Endodermal cell (in vitro differentiated cells): ENCODE measurements at regions not wholly inside any gene's neighbourhood (a gene's known extent, or its start where the extent isn't known, plus 50 kb on each side); places are given as distances from the start of the nearest gene placed in this dataset.
A peak's percentile ranks its signal among the peaks of the same experiment; 100 is the strongest.

Source experiments
- DNase-seq: peaks from one replicate; pipeline ENCODE4 v3.0.0-alpha.2; 2017
- H3K27ac ChIP-seq: 2 replicates; pipeline ENCODE4 v1.5.1; 2013; ENCODE audit warnings: mild to moderate bottlenecking, low read depth, low read length, moderate library complexity
- H3K27me3 ChIP-seq: 2 replicates; pipeline ENCODE4 v1.6.1; 2013; ENCODE audit warnings: mild to moderate bottlenecking, low read length, moderate library complexity; ENCODE audit not compliant: insufficient read depth, control insufficient read depth, poor library complexity, severe bottlenecking
- H3K36me3 ChIP-seq: 2 replicates; pipeline ENCODE4 v1.7.0; 2013; ENCODE audit warnings: mild to moderate bottlenecking, low read length, moderate library complexity; ENCODE audit not compliant: control insufficient read depth, insufficient read depth
- H3K4me1 ChIP-seq: one replicate; pipeline ENCODE4 v1.7.0; 2013; ENCODE audit warnings: low read length; ENCODE audit not compliant: control insufficient read depth, insufficient read depth
- H3K4me3 ChIP-seq: 2 replicates; pipeline ENCODE4 v1.5.1; 2013; ENCODE audit warnings: mild to moderate bottlenecking, low read length, moderate library complexity
- H3K9ac ChIP-seq: 2 replicates; pipeline ENCODE4 v1.6.1; 2013; ENCODE audit warnings: mild to moderate bottlenecking, low read length, moderate library complexity; ENCODE audit not compliant: poor library complexity, severe bottlenecking; ENCODE audit errors: extremely low read depth
- H3K9me3 ChIP-seq: 2 replicates; pipeline ENCODE4 v1.6.1; 2013; ENCODE audit warnings: mild to moderate bottlenecking, low read length, moderate library complexity; ENCODE audit not compliant: control insufficient read depth
- H3K27ac Mint-ChIP-seq: 2 replicates; pipeline ENCODE4 v1.8.0; 2020; ENCODE audit warnings: mixed read lengths
- H3K27me3 Mint-ChIP-seq: 2 replicates; pipeline ENCODE4 v1.8.0; 2021; ENCODE audit warnings: mild to moderate bottlenecking, mixed read lengths; ENCODE audit not compliant: insufficient read depth
- H3K36me3 Mint-ChIP-seq: 2 replicates; pipeline ENCODE4 v1.8.0; 2020; ENCODE audit warnings: low read depth, mixed read lengths
- H3K4me1 Mint-ChIP-seq: 2 replicates; pipeline ENCODE4 v1.8.0; 2020; ENCODE audit warnings: mixed read lengths
- H3K4me3 Mint-ChIP-seq: 2 replicates; pipeline ENCODE4 v1.8.0; 2020; ENCODE audit warnings: mild to moderate bottlenecking, moderate library complexity, mixed read lengths
- H3K9me3 Mint-ChIP-seq: 2 replicates; pipeline ENCODE4 v1.8.0; 2020; ENCODE audit warnings: mild to moderate bottlenecking, mixed read lengths
- WGBS, 2 experiments: methylation state at CpG; one replicate each; pipeline versions ENCODE4 v1.1.5 to v1.1.7; 2013; ENCODE audit warnings: missing lambda C conversion rate in 2 of 2, mixed read lengths in 1 of 2; ENCODE audit not compliant: insufficient coverage in 1 of 2, insufficient read length in 1 of 2; 5-methylcytosine and 5-hydroxymethylcytosine counted together
- TF ChIP-seq, protein P1 (sequence below): fragments of 200-600 bp; sonication (generic); conservative IDR thresholded peaks from 2 replicates; pipeline ENCODE4 v1.5.0; 2021; ENCODE audit warnings: antibody characterized with exemption, mild to moderate bottlenecking

DNA sequence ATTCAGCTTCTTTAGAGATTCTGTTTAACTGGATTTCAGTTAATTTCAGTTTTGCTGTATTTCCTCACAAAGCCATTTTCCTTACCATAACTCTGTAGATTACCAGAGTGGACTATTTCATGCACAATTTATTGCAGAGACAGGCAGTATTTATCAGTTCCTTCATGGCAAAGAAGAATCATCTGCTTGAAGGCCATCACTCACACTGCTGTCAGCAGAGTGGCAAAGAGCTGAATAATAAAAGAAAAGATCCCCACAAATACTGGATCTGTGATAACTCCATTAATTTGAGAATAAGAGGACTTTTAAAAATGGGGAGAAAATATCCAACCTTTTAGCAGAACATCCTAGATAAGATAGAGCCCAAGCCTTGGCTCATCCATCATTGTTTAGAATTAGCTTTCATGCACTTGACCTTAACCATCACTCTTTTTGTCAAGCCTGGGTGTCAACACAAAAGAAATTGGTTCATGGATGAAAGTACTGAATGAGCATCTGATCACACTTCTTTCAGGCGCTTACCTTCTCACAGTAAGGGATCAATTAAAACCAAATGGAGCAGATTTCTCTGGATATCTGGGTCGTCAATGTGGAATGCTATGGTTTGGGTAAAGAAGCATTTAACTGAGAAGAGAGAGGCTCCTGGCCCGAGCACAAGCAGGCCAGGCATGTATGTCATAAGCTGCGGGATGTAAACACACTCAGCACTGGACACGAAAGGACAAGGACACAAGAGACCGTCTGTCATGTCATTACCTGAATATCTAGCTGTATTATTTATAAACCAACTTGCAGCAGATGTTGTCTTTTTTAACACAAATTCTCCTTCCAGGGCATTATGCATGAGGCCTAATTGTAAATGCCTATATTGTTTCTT, 376.2 kb downstream of the ZNF521 start:
- no peak overlapping the region for H3K9ac ChIP-seq
- WGBS, 2 experiments: 77 to 82% methylated on average over 6 of the region's 6 CpGs
- no peaks in the 10 kb centered on the region for H3K9me3 ChIP-seq
- peaks cover 8% of the 10 kb centered on the region for H3K4me1 ChIP-seq
- H3K27me3 Mint-ChIP-seq: no peaks in the 10 kb centered on the region
- H3K4me1 Mint-ChIP-seq: peaks cover 29% of the 10 kb centered on the region
- H3K27me3 ChIP-seq: no peaks in the 10 kb centered on the region
- no peak overlapping the region for H3K27ac Mint-ChIP-seq
- no peak overlapping the region for H3K27ac ChIP-seq
- no peak for DNase-seq
- no peaks in the 10 kb centered on the region for H3K9me3 Mint-ChIP-seq
- TF ChIP-seq, protein P1, sequence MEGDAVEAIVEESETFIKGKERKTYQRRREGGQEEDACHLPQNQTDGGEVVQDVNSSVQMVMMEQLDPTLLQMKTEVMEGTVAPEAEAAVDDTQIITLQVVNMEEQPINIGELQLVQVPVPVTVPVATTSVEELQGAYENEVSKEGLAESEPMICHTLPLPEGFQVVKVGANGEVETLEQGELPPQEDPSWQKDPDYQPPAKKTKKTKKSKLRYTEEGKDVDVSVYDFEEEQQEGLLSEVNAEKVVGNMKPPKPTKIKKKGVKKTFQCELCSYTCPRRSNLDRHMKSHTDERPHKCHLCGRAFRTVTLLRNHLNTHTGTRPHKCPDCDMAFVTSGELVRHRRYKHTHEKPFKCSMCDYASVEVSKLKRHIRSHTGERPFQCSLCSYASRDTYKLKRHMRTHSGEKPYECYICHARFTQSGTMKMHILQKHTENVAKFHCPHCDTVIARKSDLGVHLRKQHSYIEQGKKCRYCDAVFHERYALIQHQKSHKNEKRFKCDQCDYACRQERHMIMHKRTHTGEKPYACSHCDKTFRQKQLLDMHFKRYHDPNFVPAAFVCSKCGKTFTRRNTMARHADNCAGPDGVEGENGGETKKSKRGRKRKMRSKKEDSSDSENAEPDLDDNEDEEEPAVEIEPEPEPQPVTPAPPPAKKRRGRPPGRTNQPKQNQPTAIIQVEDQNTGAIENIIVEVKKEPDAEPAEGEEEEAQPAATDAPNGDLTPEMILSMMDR: no peak
- no peaks in the 10 kb centered on the region for H3K36me3 Mint-ChIP-seq
- H3K4me3 ChIP-seq: no peak overlapping the region
- no peaks in the 10 kb centered on the region for H3K36me3 ChIP-seq
- no peak overlapping the region for H3K4me3 Mint-ChIP-seq

DNA sequence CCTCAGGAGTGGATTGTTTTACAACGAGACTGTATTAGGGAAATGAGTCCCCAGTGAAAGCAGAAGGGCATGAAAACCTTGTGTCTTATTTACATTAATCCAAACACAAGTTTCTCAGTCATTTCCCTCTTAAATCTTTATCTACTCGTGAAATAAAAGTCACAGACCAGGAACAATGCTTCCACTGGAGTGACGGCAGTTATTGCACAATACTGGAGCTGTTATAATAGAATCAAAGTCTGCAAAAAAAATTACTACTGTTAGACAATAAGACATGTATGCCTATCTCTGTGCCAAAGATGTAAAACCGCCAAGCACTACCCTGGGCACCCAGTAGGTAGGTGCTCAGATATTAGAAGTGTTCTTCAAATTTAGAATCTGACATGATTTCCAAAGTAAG, 375.5 kb downstream of the ZNF521 start:
- Histone ChIP-seq H3K4me3 (no peak overlapping the region), H3K4me1 (peaks cover 8% of the 10 kb centered on the region), H3K36me3 (no peaks in the 10 kb centered on the region), H3K9ac (no peak overlapping the region), H3K27me3 (no peaks in the 10 kb centered on the region), H3K27ac (no peak overlapping the region), H3K9me3 (no peaks in the 10 kb centered on the region)
- Mint-ChIP-seq H3K36me3 (no peaks in the 10 kb centered on the region), H3K4me1 (peaks cover 35% of the 10 kb centered on the region), H3K9me3 (no peaks in the 10 kb centered on the region), H3K27me3 (peaks cover 5% of the 10 kb centered on the region), H3K4me3 (no peak overlapping the region), H3K27ac (no peak overlapping the region)
- TF ChIP-seq, protein P1: no peak
- no peak for DNase-seq
- 83 to 85% methylated on average over 3 to 4 of the region's 4 CpGs for WGBS, 2 experiments

DNA sequence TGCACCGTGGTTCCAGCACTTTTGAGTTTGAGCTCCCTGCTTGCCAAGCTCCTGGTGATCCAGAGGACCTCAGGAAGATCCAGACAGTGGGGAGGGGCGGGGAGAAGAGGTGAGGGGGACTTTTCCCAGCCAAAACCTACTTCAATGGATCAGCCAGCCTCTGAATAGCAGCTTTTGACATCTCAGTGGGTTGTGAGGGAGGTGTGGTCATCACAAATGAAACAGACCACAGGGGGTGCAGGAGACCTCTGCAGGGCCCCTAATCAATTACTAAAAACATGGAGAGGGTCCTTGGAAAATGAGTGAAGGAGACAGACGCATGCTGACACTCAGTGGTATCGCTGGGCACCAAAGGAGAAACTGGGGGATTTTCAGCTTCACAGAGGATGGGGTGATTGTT, 372.7 kb downstream of the ZNF521 start:
- Mint-ChIP-seq H3K27me3 (peaks cover 12% of the 10 kb centered on the region), H3K4me3 (no peak overlapping the region), H3K9me3 (no peaks in the 10 kb centered on the region), H3K36me3 (no peaks in the 10 kb centered on the region), H3K27ac (no peak overlapping the region), H3K4me1 (peaks cover 45% of the 10 kb centered on the region)
- H3K9me3 ChIP-seq: no peaks in the 10 kb centered on the region
- DNase-seq: peak; percentile 84
- no peaks in the 10 kb centered on the region for H3K27me3 ChIP-seq
- H3K4me1 ChIP-seq: peaks cover 12% of the 10 kb centered on the region
- no peak overlapping the region for H3K4me3 ChIP-seq
- H3K9ac ChIP-seq: no peak overlapping the region
- H3K36me3 ChIP-seq: no peaks in the 10 kb centered on the region
- whole genome bisulfite sequencing, 2 experiments: 0 to 17% methylated on average over 1 to 4 of the region's 4 CpGs
- TF ChIP-seq, protein P1: no peak
- peak overlapping the region; percentile 29 for H3K27ac ChIP-seq
